HCT116 (cell line): ENCODE measurements at regions not wholly inside any gene's neighbourhood (a gene's known extent, or its start where the extent isn't known, plus 50 kb on each side); places are given as distances from the start of the nearest gene placed in this dataset.

Experiments used
- ATAC-seq: fragments of 200-7000 bp; cut with Tn5 transposase; 2 replicates; pipeline ENCODE4 v1.9.1; 2020; ENCODE audit warnings: mild to moderate bottlenecking, moderate library complexity
- BruUV-seq: library from RNA; stranded (reverse); fragments of 400-500 nt; replicated peaks from 2 replicates; lab custom pipeline; 2021; lab: Mats Ljungman, UMichigan
- CTCF ChIA-PET: fragments of 300-600 bp; sonication (Branson Sonifier 250); formaldehyde crosslinking; loops from one replicate; lab custom pipeline; 2021; ENCODE audit warnings: antibody characterized with exemption; lab: Charles Lee
- POLR2A ChIA-PET: fragments of 300-600, 350-600 bp; sonication (Branson Sonifier 250); formaldehyde crosslinking; loops from one replicate; lab custom pipeline; 2021; ENCODE audit warnings: antibody characterized with exemption; lab: Charles Lee
- RAD21 ChIA-PET, 2 experiments: fragments of 300-600 bp; sonication (Branson Sonifier 250); formaldehyde crosslinking; loops; one replicate each; lab custom pipeline; 2023; ENCODE audit warnings: low total read pairs in 2 of 2; ENCODE audit not compliant: uncharacterized antibody in 2 of 2, unreplicated experiment in 2 of 2, low non-redundant PET in 1 of 2; lab: Charles Lee
- DNase-seq: peaks from one replicate; pipeline ENCODE4 v3.0.0-alpha.2; 2010; ENCODE audit warnings: low read depth, low spot score
- H2AFZ ChIP-seq: fragments of 200-600 bp; shearing (Covaris generic), sonication (generic); 2 replicates; pipeline ENCODE4 v1.6.1; 2017; ENCODE audit warnings: low read depth, mixed run types, mixed read lengths, antibody characterized with exemption, low read length; ENCODE audit not compliant: poor library complexity, severe bottlenecking
- H3K27ac ChIP-seq: 2 replicates; pipeline ENCODE4 v1.5.1; 2012; ENCODE audit warnings: low read depth, low read length
- H3K27me3 ChIP-seq: fragments of 200-600 bp; sonication (generic); 2 replicates; pipeline ENCODE4 v1.6.1; 2016; ENCODE audit warnings: mixed run types, low read length, mixed read lengths; ENCODE audit not compliant: insufficient read depth
- H3K36me3 ChIP-seq, 2 experiments: fragments of 200-500 bp in 1 of 2; fragments of 200-600 bp in 1 of 2; sonication (Bioruptor generic) in 1 of 2; sonication (generic) in 1 of 2; 2 replicates each; pipeline versions ENCODE4 v1.5.1 to v1.6.1; 2014 to 2016; ENCODE audit warnings: low read length in 2 of 2, inconsistent platforms in 1 of 2, mixed read lengths in 1 of 2, mixed run types in 1 of 2; ENCODE audit not compliant: insufficient read depth in 2 of 2, control insufficient read depth in 1 of 2
- H3K4me1 ChIP-seq, 2 experiments: fragments of 200-600 bp in 1 of 2; sonication (generic) in 1 of 2; 2 replicates each; pipeline versions ENCODE4 v1.5.1 to v1.6.1; 2012 to 2017; ENCODE audit warnings: low read length in 2 of 2, inconsistent platforms in 1 of 2, mild to moderate bottlenecking in 1 of 2, mixed read lengths in 1 of 2, mixed run types in 1 of 2, moderate library complexity in 1 of 2; ENCODE audit not compliant: insufficient read depth in 2 of 2, control insufficient read depth in 1 of 2
- H3K4me2 ChIP-seq: fragments of 200-600 bp; sonication (generic); 2 replicates; pipeline ENCODE4 v1.6.1; 2017; ENCODE audit warnings: mixed run types, low read length, mixed read lengths
- H3K4me3 ChIP-seq, 2 experiments: fragments of 200-600 bp in 1 of 2; sonication (generic) in 1 of 2; replicated peaks in 1 of 2; 2 replicates each; pipeline ENCODE4 v1.5.1; 2011 to 2016; ENCODE audit warnings: low read length in 2 of 2, control low read depth in 1 of 2, low read depth in 1 of 2, mild to moderate bottlenecking in 1 of 2, mixed read lengths in 1 of 2, mixed run types in 1 of 2
- H3K79me2 ChIP-seq: fragments of 200-600 bp; sonication (generic); 2 replicates; pipeline ENCODE4 v1.6.1; 2017; ENCODE audit warnings: mild to moderate bottlenecking, mixed run types, low read length, moderate library complexity, mixed read lengths; ENCODE audit not compliant: insufficient read depth
- H3K9ac ChIP-seq: fragments of 200-600 bp; sonication (generic); 2 replicates; pipeline ENCODE4 v1.6.1; 2016; ENCODE audit warnings: low read length, mixed read lengths
- H3K9me2 ChIP-seq: fragments of 200-600 bp; sonication (generic), shearing (Covaris generic); 2 replicates; pipeline ENCODE4 v1.6.1; 2017; ENCODE audit warnings: mixed run types, mild to moderate bottlenecking, moderate library complexity; ENCODE audit not compliant: insufficient read depth
- H3K9me3 ChIP-seq, 2 experiments: fragments of 200-500 bp in 1 of 2; fragments of 200-600 bp in 1 of 2; sonication (Bioruptor generic) in 1 of 2; sonication (generic) in 1 of 2; 2 replicates each; pipeline ENCODE4 v1.6.1; 2014 to 2017; ENCODE audit warnings: low read length in 2 of 2, mixed read lengths in 2 of 2, inconsistent platforms in 1 of 2, low read depth in 1 of 2, mild to moderate bottlenecking in 1 of 2, mixed run types in 1 of 2, moderate library complexity in 1 of 2; ENCODE audit not compliant: control insufficient read depth in 1 of 2, insufficient read depth in 1 of 2
- H4K20me1 ChIP-seq: fragments of 200-600 bp; sonication (generic), shearing (Covaris generic); 2 replicates; pipeline ENCODE4 v1.6.1; 2017; ENCODE audit warnings: mixed run types, mild to moderate bottlenecking, moderate library complexity; ENCODE audit not compliant: insufficient read depth
- CBX3 ChIP-seq: IDR thresholded peaks from 2 replicates; pipeline ENCODE4 v1.6.1; 2012; ENCODE audit warnings: low read depth
- CEBPB ChIP-seq: IDR thresholded peaks from 2 replicates; pipeline ENCODE4 v1.6.1; 2012; ENCODE audit warnings: low read depth
- EGR1 ChIP-seq: IDR thresholded peaks from 2 replicates; pipeline ENCODE4 v1.6.1; 2012; ENCODE audit warnings: low read depth
- FOSL1 ChIP-seq: IDR thresholded peaks from 2 replicates; pipeline ENCODE4 v1.6.1; 2012; ENCODE audit warnings: low read depth
- JUND ChIP-seq: IDR thresholded peaks from 2 replicates; pipeline ENCODE4 v1.6.1; 2012
- POLR2A ChIP-seq: IDR thresholded peaks from 2 replicates; pipeline ENCODE4 v1.7.0; 2011; ENCODE audit warnings: borderline replicate concordance; ENCODE audit not compliant: insufficient read depth, insufficient read length; ENCODE audit errors: extremely low read depth
- RAD21 ChIP-seq: IDR thresholded peaks from 2 replicates; pipeline ENCODE4 v1.6.1; 2012; ENCODE audit warnings: low read depth, mild to moderate bottlenecking
- SIN3A ChIP-seq: IDR thresholded peaks from 2 replicates; pipeline ENCODE4 v1.6.1; 2012; ENCODE audit warnings: low read depth
- SRF ChIP-seq: IDR thresholded peaks from 2 replicates; pipeline ENCODE4 v1.6.1; 2012; ENCODE audit warnings: low read depth
- TCF7L2 ChIP-seq: IDR thresholded peaks from 2 replicates; pipeline ENCODE4 v1.7.0; 2011; ENCODE audit warnings: borderline replicate concordance, inconsistent platforms; ENCODE audit not compliant: insufficient read depth, insufficient read length; ENCODE audit errors: extremely low read depth
- ZFX ChIP-seq: fragments of 450-650 bp; IDR thresholded peaks from 2 replicates; pipeline ENCODE4 v1.6.1; 2017
- ZNF274 ChIP-seq: fragments of 200-500 bp; sonication (Bioruptor generic); IDR thresholded peaks from 2 replicates; pipeline ENCODE4 v1.6.1; 2014; ENCODE audit warnings: mild to moderate bottlenecking, low read depth, low read length, inconsistent platforms
- intact Hi-C: fragments of 100-400 bp; cut with micrococcal nuclease; formaldehyde crosslinking; loops from 2 replicates; pipeline ENCODE4 v1.10.0; 2022
- TF ChIP-seq, protein P1 (sequence below): IDR thresholded peaks from 2 replicates; pipeline ENCODE4 v1.6.1; 2011; ENCODE audit warnings: mild to moderate bottlenecking, low read length, moderate library complexity; ENCODE audit not compliant: insufficient replicate concordance; ENCODE audit errors: extremely low read depth
- TF ChIP-seq, protein P2 (sequence below): IDR thresholded peaks from 2 replicates; pipeline ENCODE4 v1.6.1; 2012
- TF ChIP-seq, protein P3 (sequence below): IDR thresholded peaks from 2 replicates; pipeline ENCODE4 v1.6.1; 2012
- TF ChIP-seq, protein P4 (sequence below), 3 experiments: fragments of 200-600 bp in 1 of 3; sonication (generic) in 1 of 3; IDR thresholded peaks in 2 of 3; conservative IDR thresholded peaks in 1 of 3; 2 replicates each; pipeline ENCODE4 v1.5.1; 2012 to 2017; ENCODE audit warnings: low read depth in 2 of 3, low read length in 2 of 3, antibody characterized with exemption in 1 of 3, borderline replicate concordance in 1 of 3, control low read depth in 1 of 3, mild to moderate bottlenecking in 1 of 3, mixed read lengths in 1 of 3, mixed run types in 1 of 3, moderate library complexity in 1 of 3; ENCODE audit not compliant: insufficient read depth in 1 of 3

DNA sequence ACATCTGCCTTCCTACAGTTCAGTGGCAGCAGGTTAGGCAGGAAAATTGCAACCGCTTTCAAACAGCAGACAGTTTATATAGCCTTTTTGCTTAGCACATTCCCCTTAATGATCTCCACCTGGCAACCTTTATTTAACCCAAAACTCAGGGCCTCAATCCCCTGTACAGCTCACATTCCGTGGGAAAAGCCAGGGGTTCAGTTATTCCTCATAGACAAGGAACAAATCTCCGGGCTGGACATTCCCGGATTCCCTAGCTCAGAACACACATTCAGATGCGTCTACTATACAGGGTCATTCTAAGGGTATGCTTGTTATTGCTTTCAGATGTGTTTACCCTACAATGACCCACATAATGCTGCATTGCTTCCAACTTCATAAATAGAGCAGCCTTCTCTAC lies 73.8 kb upstream of the DCN start:
- no TSS peak for BruUV-seq
- ATAC-seq: no peak
- RAD21 ChIA-PET: no interaction called here
- no peaks in the 10 kb centered on the region for H3K27me3 ChIP-seq
- no peak overlapping the region for H3K27ac ChIP-seq
- intact Hi-C loops: no loop called here
- DNase-seq: no peak
- H3K79me2 ChIP-seq: no peaks in the 10 kb centered on the region
- CTCF ChIA-PET: interaction anchor here (0.6 kb wide), 1 partner anchor 23 kb away, joined by 4 read pairs; no protein-coding TSS in a partner anchor
- no peak overlapping the region for H3K9ac ChIP-seq
- H3K4me3 ChIP-seq: no peak overlapping the region
- TF ChIP-seq JUND (no peak), EGR1 (no peak), ZNF274 (no peak), FOSL1 (no peak), SRF (no peak), CBX3 (no peak), CEBPB (no peak)
- TF ChIP-seq, protein P1, sequence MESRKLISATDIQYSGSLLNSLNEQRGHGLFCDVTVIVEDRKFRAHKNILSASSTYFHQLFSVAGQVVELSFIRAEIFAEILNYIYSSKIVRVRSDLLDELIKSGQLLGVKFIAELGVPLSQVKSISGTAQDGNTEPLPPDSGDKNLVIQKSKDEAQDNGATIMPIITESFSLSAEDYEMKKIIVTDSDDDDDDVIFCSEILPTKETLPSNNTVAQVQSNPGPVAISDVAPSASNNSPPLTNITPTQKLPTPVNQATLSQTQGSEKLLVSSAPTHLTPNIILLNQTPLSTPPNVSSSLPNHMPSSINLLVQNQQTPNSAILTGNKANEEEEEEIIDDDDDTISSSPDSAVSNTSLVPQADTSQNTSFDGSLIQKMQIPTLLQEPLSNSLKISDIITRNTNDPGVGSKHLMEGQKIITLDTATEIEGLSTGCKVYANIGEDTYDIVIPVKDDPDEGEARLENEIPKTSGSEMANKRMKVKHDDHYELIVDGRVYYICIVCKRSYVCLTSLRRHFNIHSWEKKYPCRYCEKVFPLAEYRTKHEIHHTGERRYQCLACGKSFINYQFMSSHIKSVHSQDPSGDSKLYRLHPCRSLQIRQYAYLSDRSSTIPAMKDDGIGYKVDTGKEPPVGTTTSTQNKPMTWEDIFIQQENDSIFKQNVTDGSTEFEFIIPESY: no peak
- TF ChIP-seq, protein P2, sequence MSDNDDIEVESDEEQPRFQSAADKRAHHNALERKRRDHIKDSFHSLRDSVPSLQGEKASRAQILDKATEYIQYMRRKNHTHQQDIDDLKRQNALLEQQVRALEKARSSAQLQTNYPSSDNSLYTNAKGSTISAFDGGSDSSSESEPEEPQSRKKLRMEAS: no peak
- H3K4me1 ChIP-seq: no peaks in the 10 kb centered on the region
- POLR2A ChIA-PET: no interaction called here
- no peaks in the 10 kb centered on the region for H3K9me2 ChIP-seq
- H3K9me3 ChIP-seq: no peaks in the 10 kb centered on the region
- no peaks in the 10 kb centered on the region for H4K20me1 ChIP-seq
- H2AFZ ChIP-seq: no peak overlapping the region
- no peaks in the 10 kb centered on the region for H3K36me3 ChIP-seq
- H3K4me2 ChIP-seq: no peak overlapping the region

DNA sequence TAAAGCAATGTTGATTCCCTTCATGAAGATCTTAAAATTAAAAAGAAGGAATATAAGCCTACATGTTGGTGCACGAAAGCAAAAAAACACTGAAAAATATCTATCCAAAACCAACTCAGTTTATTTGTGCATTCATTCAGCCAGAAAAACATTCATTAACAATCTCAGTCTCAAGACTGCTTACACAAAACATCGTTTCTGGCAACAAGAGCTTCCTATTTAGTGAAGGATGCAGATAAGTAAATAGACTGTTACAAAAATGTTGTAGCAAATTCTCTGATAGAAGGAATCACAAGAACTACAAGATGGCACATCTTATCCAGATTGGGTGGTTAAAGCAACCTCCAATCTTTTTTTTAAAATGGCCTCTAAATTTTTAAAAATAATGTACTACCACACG lies 69.7 kb upstream of the DCN start:
- no peak overlapping the region for H3K4me3 ChIP-seq
- no peak overlapping the region for H3K27ac ChIP-seq
- no peak for TF ChIP-seq SIN3A
- no peak for TF ChIP-seq ZFX
- TF ChIP-seq, protein P3, sequence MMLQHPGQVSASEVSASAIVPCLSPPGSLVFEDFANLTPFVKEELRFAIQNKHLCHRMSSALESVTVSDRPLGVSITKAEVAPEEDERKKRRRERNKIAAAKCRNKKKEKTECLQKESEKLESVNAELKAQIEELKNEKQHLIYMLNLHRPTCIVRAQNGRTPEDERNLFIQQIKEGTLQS: no peak
- TF ChIP-seq POLR2A: no peak
- TF ChIP-seq RAD21: no peak
- TF ChIP-seq, protein P4, sequence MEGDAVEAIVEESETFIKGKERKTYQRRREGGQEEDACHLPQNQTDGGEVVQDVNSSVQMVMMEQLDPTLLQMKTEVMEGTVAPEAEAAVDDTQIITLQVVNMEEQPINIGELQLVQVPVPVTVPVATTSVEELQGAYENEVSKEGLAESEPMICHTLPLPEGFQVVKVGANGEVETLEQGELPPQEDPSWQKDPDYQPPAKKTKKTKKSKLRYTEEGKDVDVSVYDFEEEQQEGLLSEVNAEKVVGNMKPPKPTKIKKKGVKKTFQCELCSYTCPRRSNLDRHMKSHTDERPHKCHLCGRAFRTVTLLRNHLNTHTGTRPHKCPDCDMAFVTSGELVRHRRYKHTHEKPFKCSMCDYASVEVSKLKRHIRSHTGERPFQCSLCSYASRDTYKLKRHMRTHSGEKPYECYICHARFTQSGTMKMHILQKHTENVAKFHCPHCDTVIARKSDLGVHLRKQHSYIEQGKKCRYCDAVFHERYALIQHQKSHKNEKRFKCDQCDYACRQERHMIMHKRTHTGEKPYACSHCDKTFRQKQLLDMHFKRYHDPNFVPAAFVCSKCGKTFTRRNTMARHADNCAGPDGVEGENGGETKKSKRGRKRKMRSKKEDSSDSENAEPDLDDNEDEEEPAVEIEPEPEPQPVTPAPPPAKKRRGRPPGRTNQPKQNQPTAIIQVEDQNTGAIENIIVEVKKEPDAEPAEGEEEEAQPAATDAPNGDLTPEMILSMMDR (IDR thresholded peaks at IDR 0.05 in 2 of 3, conservative IDR thresholded peaks at IDR 0.05 in 1 of 3; ENCODE audit: borderline replicate concordance in 1 of 3, insufficient read depth in 1 of 3, low read depth in 2 of 3, low read length in 2 of 3): no peak
- no peak for TF ChIP-seq TCF7L2
- no peaks in the 10 kb centered on the region for H3K27me3 ChIP-seq
- POLR2A ChIA-PET: no interaction called here
- CTCF ChIA-PET: no interaction called here
- H3K4me2 ChIP-seq: no peak overlapping the region
- intact Hi-C loops: no loop called here
- BruUV-seq: no TSS peak
- H3K9ac ChIP-seq: no peak overlapping the region
- RAD21 ChIA-PET: no interaction called here
- H3K4me1 ChIP-seq: no peaks in the 10 kb centered on the region
- peak overlapping the region; percentile 4 for H2AFZ ChIP-seq
- no peaks in the 10 kb centered on the region for H3K36me3 ChIP-seq
- H4K20me1 ChIP-seq: no peaks in the 10 kb centered on the region
- no peaks in the 10 kb centered on the region for H3K9me3 ChIP-seq
- ATAC-seq (no peak), DNase-seq (no peak)
- no peaks in the 10 kb centered on the region for H3K79me2 ChIP-seq
- no peaks in the 10 kb centered on the region for H3K9me2 ChIP-seq
